GM19328 (cell line): ENCODE measurements at regions not wholly inside any gene's neighbourhood (a gene's known extent, or its start where the extent isn't known, plus 50 kb on each side); places are given as distances from the start of the nearest gene placed in this dataset.

ENCODE experiments used
- ATAC-seq: cut with Tn5 transposase; IDR thresholded peaks from one replicate; pipeline ENCODE4 v1.9.1; 2021; ENCODE audit warnings: mild to moderate bottlenecking, moderate library complexity; ENCODE audit not compliant: unreplicated experiment

DNA sequence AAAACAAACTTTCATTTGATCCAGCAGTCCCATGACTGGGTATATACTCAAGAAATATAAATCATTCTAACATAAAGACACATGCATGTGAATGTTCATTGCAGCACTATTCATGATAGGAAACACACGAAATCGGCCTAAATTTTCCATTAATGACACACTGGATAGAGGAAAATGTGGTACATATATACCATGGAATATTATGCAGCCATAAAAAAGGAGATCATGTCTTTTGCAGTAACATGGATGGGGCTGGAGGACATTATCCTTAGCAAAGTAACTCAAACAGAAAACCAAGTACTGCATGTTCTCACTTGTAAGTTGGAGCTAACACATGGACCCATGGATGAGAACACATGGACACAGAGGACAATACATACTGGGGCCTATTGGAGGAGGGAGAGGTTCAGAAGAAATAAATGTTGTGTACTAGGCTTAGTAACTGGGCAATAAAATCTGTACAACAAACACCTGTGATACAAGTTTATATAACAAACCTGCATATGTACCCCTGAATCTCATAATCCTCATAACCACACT lies 283.6 kb downstream of the LMO7 start:
- ATAC-seq = no peak

DNA sequence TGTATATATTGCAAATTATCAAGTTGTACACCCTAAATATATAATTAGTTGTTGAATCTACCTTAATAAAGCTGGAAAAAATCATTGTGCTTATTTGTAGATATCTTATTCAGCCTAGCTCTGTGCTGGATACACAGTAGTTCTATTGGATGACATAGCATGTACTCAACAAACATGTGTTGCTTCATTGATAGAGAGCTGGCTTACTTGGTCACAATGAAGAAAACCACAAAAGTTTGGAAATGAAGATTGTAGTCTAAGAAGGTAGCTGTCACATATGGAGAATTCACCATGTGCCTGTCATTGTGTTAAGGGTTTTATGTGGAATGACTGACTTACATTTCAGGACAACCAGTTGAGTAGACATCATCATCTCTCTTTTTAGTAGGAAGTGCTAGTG lies 278.9 kb downstream of the LMO7 start:
- ATAC-seq = no peak

GRCh38 chr13:75913925-75914324 lies 277.8 kb downstream of the LMO7 start:
- ATAC-seq = no peak

GRCh38 chr13:75910591-75910990 lies 274.5 kb downstream of the LMO7 start:
- ATAC-seq = no peak
